ENCODE measurements at regions not wholly inside any gene's neighbourhood (a gene's known extent, or its start where the extent isn't known, plus 50 kb on each side); places are given as distances from the start of the nearest gene placed in this dataset.

DNA sequence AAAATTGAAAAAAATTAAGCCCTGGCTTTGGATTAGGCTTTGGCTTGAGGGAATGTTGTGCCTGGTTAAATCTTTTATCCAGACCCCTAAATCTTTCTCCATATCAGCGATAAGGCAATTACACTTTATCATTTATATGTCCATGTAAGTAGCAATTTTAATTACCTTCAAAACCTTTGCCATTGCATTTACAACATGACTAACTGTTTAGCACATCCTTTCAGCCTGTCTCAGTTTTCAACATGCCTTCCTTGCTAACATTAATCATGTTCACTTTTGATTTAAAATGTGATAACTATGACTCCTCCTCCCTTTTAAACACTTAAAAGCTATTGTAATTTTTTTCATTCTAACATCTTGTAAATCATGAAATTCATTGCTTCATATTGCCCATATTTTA is 583.7 kb downstream of the SLITRK1 start:
- Histone ChIP-seq H3K36me3 (ENCODE audit: control insufficient read depth, insufficient read depth, low read length) (no peaks in the 10 kb centered on the region), H3K4me1 (ENCODE audit: control insufficient read depth, insufficient read depth, low read length) (no peaks in the 10 kb centered on the region), H3K27ac (ENCODE audit: low read depth, low read length) (no peak overlapping the region), H3K9me3 (ENCODE audit: control insufficient read depth, insufficient read depth, low read length) (peaks cover 2% of the 10 kb centered on the region), H3K4me3 (ENCODE audit: low read depth, low read length) (no peak overlapping the region), H3K27me3 (ENCODE audit: control insufficient read depth, insufficient read depth, low read length) (no peaks in the 10 kb centered on the region)
- DNase-seq (ENCODE audit: low read depth in 4 of 6, low spot score in 6 of 6): no peak
- no CpG with 5 or more reads among the region's 1 CpG for WGBS (ENCODE audit: insufficient coverage)

DNA sequence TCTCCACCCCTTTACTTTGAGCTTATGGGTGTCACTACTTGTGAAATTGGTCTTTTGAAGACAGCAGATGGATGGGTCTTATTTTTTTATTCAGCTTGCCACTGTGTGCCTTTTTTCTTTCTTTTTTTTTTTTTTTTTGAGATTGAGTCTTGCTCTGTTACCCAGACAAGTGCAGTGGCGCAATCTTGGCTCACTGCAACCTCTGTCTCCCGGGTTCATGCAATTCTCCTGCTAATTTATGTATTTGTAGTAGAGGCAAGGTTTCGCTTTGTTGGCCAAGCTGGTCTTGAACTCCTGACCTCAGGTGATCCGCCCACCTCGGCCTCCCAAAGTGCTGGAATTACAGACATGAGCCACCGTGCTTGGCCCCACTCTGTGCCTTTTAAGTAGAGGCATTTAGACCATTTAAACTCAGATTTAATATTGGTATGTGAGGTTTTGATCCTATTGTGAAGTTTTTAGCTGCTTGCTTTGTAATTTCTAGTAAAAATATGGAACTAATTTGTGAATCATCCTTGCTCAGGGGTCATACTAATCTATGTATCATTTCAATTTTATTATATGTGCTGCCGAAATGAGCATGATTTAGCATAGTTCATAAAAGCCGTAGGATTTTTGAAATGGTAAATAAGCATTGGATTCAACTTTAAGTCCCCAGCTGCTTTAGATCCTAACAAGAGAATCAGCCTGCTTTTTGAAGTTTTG is 584.5 kb downstream of the SLITRK1 start:
- Histone ChIP-seq H3K9me3 (ENCODE audit: control insufficient read depth, insufficient read depth, low read length) (peaks cover 2% of the 10 kb centered on the region), H3K36me3 (ENCODE audit: control insufficient read depth, insufficient read depth, low read length) (no peaks in the 10 kb centered on the region), H3K27ac (ENCODE audit: low read depth, low read length) (no peak overlapping the region), H3K27me3 (ENCODE audit: control insufficient read depth, insufficient read depth, low read length) (no peaks in the 10 kb centered on the region), H3K4me3 (ENCODE audit: low read depth, low read length) (no peak overlapping the region), H3K4me1 (ENCODE audit: control insufficient read depth, insufficient read depth, low read length) (no peaks in the 10 kb centered on the region)
- WGBS (ENCODE audit: insufficient coverage): 47% methylated on average over 3 of the region's 8 CpGs
- DNase-seq (ENCODE audit: low read depth in 4 of 6, low spot score in 6 of 6): no peak

DNA sequence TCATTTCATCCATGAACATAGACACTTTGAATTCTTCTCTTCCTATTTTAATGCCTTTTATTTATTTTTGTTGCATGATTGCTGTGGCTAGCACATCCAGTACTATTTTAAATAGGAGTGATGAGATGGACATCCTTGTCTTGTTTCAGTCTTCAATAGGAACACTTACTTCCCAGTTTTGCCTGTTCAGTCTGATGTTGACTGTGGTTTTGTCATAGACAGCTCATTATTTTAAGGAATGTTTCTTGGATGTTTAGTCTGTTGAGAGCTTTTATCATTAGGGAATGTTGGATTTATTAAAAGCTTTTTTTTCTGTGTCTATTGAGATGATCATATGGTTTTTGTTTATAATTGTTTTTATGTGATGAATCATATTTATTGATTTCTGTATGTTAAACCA is 586.6 kb downstream of the SLITRK1 start:
- DNase-seq (ENCODE audit: low read depth in 4 of 6, low spot score in 6 of 6): no peak

DNA sequence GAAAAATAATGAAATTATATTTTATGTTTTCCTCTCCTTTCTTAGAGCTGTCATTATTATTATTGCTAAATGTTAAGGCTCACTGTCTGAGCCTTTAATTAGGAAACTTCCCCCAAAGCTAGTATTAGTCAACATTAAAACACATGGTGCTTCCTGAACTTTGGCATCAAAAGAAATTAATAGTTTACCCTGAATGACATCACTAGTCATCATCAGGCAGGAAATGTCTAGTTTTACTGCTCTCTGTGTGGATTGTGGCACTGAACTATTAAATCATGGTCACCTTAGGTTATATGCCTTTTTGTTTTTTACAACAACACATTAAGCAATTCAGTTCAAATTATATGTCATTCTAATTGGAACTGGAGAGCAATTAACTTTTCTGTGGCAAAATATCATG is 595.5 kb downstream of the SLITRK1 start:
- H3K9me3 ChIP-seq (ENCODE audit: control insufficient read depth, insufficient read depth, low read length): no peaks in the 10 kb centered on the region
- no peaks in the 10 kb centered on the region for H3K4me1 ChIP-seq (ENCODE audit: control insufficient read depth, insufficient read depth, low read length)
- H3K27me3 ChIP-seq (ENCODE audit: control insufficient read depth, insufficient read depth, low read length): no peaks in the 10 kb centered on the region
- H3K36me3 ChIP-seq (ENCODE audit: control insufficient read depth, insufficient read depth, low read length): no peaks in the 10 kb centered on the region
- no peak overlapping the region for H3K27ac ChIP-seq (ENCODE audit: low read depth, low read length)
- no peak for DNase-seq (ENCODE audit: low read depth in 4 of 6, low spot score in 6 of 6)
- no peak overlapping the region for H3K4me3 ChIP-seq (ENCODE audit: low read depth, low read length)

More for the DNA sequence above, 586.6 kb downstream of the SLITRK1 start:
- H3K27ac ChIP-seq (ENCODE audit: low read depth, low read length): no peak overlapping the region
- peaks cover 2% of the 10 kb centered on the region for H3K9me3 ChIP-seq (ENCODE audit: control insufficient read depth, insufficient read depth, low read length)
- H3K36me3 ChIP-seq (ENCODE audit: control insufficient read depth, insufficient read depth, low read length): no peaks in the 10 kb centered on the region
- no peaks in the 10 kb centered on the region for H3K27me3 ChIP-seq (ENCODE audit: control insufficient read depth, insufficient read depth, low read length)
- no peaks in the 10 kb centered on the region for H3K4me1 ChIP-seq (ENCODE audit: control insufficient read depth, insufficient read depth, low read length)
- no peak overlapping the region for H3K4me3 ChIP-seq (ENCODE audit: low read depth, low read length)

DNA sequence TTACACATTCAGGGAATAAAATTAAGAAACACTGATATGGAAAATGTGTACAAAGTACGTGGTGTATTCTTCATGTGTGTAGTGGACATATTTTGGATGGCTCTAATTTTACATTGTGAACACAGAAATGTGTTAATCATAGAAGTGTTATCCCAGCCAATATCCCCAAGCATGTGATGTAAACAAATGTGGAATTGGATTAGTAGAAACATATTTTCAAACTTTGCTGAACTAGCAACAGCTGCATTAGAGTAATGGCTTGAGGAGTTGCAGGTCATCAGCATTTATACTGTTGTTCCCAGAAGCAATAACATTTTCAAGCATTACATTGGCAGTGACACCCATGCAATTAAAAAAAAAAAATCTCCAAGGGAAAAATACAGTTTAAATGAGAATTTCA is 600.6 kb downstream of the SLITRK1 start:
- H3K4me3 ChIP-seq (ENCODE audit: low read depth, low read length): no peak overlapping the region
- no peak overlapping the region for H3K27ac ChIP-seq (ENCODE audit: low read depth, low read length)
- H3K27me3 ChIP-seq (ENCODE audit: control insufficient read depth, insufficient read depth, low read length): no peaks in the 10 kb centered on the region
- no CpG with 5 or more reads among the region's 1 CpG for WGBS (ENCODE audit: insufficient coverage)
- peak in 1 of 6 donors; percentile 9 for DNase-seq (ENCODE audit: low read depth in 4 of 6, low spot score in 6 of 6)
- no peaks in the 10 kb centered on the region for H3K4me1 ChIP-seq (ENCODE audit: control insufficient read depth, insufficient read depth, low read length)
- no peaks in the 10 kb centered on the region for H3K36me3 ChIP-seq (ENCODE audit: control insufficient read depth, insufficient read depth, low read length)
- no peaks in the 10 kb centered on the region for H3K9me3 ChIP-seq (ENCODE audit: control insufficient read depth, insufficient read depth, low read length)

DNA sequence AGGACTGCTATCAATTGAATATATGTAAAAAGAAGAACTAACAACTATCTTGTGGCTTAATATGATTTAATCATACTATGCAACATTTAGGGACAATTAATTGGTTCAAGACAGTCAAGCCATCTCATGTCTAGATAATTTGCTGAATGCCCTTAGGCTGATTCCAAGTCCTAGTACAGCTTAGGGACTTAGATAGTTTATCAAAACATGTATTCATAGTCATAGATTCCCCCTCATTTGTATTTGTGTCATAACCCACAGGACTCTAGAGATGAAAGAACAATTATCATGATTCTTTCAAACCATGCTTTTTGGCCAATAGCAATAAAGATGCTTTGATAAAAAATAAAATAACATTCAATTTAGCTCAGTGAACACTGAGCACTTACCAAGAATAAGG is 607.6 kb downstream of the SLITRK1 start:
- Histone ChIP-seq H3K4me3 (ENCODE audit: low read depth, low read length) (no peak overlapping the region), H3K27me3 (ENCODE audit: control insufficient read depth, insufficient read depth, low read length) (no peaks in the 10 kb centered on the region), H3K9me3 (ENCODE audit: control insufficient read depth, insufficient read depth, low read length) (no peaks in the 10 kb centered on the region), H3K4me1 (ENCODE audit: control insufficient read depth, insufficient read depth, low read length) (no peaks in the 10 kb centered on the region), H3K27ac (ENCODE audit: low read depth, low read length) (no peak overlapping the region), H3K36me3 (ENCODE audit: control insufficient read depth, insufficient read depth, low read length) (no peaks in the 10 kb centered on the region)
- DNase-seq (ENCODE audit: low read depth in 4 of 6, low spot score in 6 of 6): no peak

DNA sequence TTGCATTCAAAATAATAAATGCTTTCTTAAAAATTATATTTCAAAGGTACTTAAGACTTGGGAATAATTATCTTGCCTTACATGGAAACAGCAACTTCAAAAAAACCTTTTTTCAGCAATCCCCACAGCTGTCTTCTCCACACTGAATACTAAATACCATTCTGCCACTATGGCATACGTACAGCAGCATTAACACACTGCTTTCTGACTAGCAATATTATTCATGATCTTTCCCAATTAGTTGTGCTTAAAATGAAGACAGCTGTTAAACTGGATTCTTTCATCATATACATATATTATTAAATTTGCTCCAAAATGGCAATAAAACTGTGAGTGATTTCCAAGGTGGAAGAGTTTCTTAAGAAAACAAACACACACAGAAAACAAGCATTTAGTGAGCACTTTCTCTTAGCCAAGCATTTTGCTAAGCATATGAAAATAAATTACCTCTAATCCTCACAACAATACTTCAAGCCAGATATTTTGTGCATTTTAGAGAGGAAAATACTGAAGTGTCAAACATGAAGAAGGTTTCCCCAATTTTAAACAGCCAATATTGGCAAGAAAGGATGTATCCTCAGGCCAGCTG is 609.5 kb downstream of the SLITRK1 start:
- DNase-seq (ENCODE audit: low read depth in 4 of 6, low spot score in 6 of 6): peak in 2 of 6 donors; percentile 37 to 78
- Histone ChIP-seq H3K9me3 (ENCODE audit: control insufficient read depth, insufficient read depth, low read length) (no peaks in the 10 kb centered on the region), H3K27ac (ENCODE audit: low read depth, low read length) (no peak overlapping the region), H3K36me3 (ENCODE audit: control insufficient read depth, insufficient read depth, low read length) (no peaks in the 10 kb centered on the region), H3K4me3 (ENCODE audit: low read depth, low read length) (no peak overlapping the region), H3K4me1 (ENCODE audit: control insufficient read depth, insufficient read depth, low read length) (no peaks in the 10 kb centered on the region), H3K27me3 (ENCODE audit: control insufficient read depth, insufficient read depth, low read length) (no peaks in the 10 kb centered on the region)
- WGBS (ENCODE audit: insufficient coverage): no CpG with 5 or more reads among the region's 1 CpG

DNA sequence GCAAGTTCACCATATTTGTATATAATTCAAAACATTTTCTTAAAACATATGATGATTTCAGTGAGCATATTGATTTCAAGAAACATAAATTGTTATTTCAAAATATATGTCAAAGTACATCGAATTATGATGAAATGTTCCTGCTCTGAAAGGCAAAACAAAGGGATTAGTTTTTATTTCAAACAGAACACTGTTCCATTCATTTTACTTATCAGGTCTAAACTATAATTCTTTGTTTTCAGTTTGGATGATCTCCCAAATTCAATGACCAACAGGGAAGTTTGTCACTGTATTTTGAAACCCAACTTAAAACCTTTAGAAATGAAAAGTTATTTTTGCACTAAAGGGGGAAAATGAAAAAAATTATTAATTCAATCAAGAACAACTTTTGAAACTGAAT is 610.2 kb downstream of the SLITRK1 start:
- H3K4me1 ChIP-seq (ENCODE audit: control insufficient read depth, insufficient read depth, low read length): no peaks in the 10 kb centered on the region
- H3K27me3 ChIP-seq (ENCODE audit: control insufficient read depth, insufficient read depth, low read length): no peaks in the 10 kb centered on the region
- DNase-seq (ENCODE audit: low read depth in 4 of 6, low spot score in 6 of 6): no peak
- no CpG with 5 or more reads among the region's 1 CpG for WGBS (ENCODE audit: insufficient coverage)
- no peak overlapping the region for H3K4me3 ChIP-seq (ENCODE audit: low read depth, low read length)
- H3K9me3 ChIP-seq (ENCODE audit: control insufficient read depth, insufficient read depth, low read length): no peaks in the 10 kb centered on the region
- no peaks in the 10 kb centered on the region for H3K36me3 ChIP-seq (ENCODE audit: control insufficient read depth, insufficient read depth, low read length)
- H3K27ac ChIP-seq (ENCODE audit: low read depth, low read length): no peak overlapping the region

DNA sequence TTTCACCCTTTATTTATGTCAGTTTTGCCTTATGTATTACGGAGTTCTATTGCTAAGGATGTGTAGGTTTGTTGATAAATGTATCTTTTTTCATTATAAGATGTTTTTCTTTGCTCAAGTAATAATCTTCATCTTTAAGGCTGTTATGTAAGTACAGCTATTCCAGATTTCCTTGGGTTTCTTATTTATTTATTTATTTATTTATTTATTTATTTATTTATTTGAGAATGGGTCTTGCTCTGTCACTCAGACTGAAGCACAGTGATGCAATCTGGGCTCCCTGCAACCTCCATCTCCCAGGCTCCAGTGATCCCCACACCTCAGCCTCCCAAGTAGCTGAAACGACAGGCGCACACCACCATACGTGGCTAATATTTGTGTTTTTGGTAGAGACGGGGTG is 617.0 kb downstream of the SLITRK1 start:
- H3K27ac ChIP-seq (ENCODE audit: low read depth, low read length): no peak overlapping the region
- no peaks in the 10 kb centered on the region for H3K9me3 ChIP-seq (ENCODE audit: control insufficient read depth, insufficient read depth, low read length)
- no peak for DNase-seq (ENCODE audit: low read depth in 4 of 6, low spot score in 6 of 6)
- H3K27me3 ChIP-seq (ENCODE audit: control insufficient read depth, insufficient read depth, low read length): no peaks in the 10 kb centered on the region
- no peak overlapping the region for H3K4me3 ChIP-seq (ENCODE audit: low read depth, low read length)
- H3K36me3 ChIP-seq (ENCODE audit: control insufficient read depth, insufficient read depth, low read length): no peaks in the 10 kb centered on the region
- WGBS (ENCODE audit: insufficient coverage): no CpG with 5 or more reads among the region's 5 CpGs
- H3K4me1 ChIP-seq (ENCODE audit: control insufficient read depth, insufficient read depth, low read length): no peaks in the 10 kb centered on the region

DNA sequence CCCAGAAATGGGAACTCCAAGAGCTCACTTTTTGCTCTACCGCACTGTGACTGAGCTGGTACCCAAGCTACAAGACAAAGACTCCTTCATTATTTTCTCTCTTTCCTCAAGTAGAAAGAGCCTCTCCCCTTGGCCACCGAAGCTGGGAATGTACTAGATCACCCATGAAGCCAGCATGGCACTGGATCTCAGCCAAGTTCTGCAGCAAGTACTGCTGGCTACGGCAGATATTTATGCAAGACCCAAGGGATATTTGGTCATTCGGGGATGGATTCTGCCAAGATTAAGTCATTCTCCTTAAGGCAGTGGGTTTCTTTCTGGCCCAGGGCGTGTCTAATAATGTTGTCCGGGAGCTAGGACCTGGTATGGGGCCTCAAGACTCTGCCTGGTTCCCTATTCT is 633.5 kb downstream of the SLITRK1 start:
- no peaks in the 10 kb centered on the region for H3K4me1 ChIP-seq (ENCODE audit: control insufficient read depth, insufficient read depth, low read length)
- no peak overlapping the region for H3K4me3 ChIP-seq (ENCODE audit: low read depth, low read length)
- 86% methylated on average over 4 of the region's 6 CpGs for WGBS (ENCODE audit: insufficient coverage)
- H3K27me3 ChIP-seq (ENCODE audit: control insufficient read depth, insufficient read depth, low read length): no peaks in the 10 kb centered on the region
- H3K9me3 ChIP-seq (ENCODE audit: control insufficient read depth, insufficient read depth, low read length): peaks cover 2% of the 10 kb centered on the region
- H3K27ac ChIP-seq (ENCODE audit: low read depth, low read length): no peak overlapping the region
- DNase-seq (ENCODE audit: low read depth in 4 of 6, low spot score in 6 of 6): no peak
- H3K36me3 ChIP-seq (ENCODE audit: control insufficient read depth, insufficient read depth, low read length): no peaks in the 10 kb centered on the region
